ENCODE measurements at regions not wholly inside any gene's neighbourhood (a gene's known extent, or its start where the extent isn't known, plus 50 kb on each side); places are given as distances from the start of the nearest gene placed in this dataset.
A peak's percentile ranks its signal among the peaks of the same experiment; 100 is the strongest.

GRCh38 chr18:30927042-30927441, 115.5 kb downstream of the DSC3 start:
- Mint-ChIP-seq H3K36me3 (no peaks in the 10 kb centered on the region), H3K27me3 (ENCODE audit: insufficient read depth, low read depth) (no peaks in the 10 kb centered on the region), H3K4me3 (no peak overlapping the region), H3K4me1 (peaks cover 21% of the 10 kb centered on the region), H3K27ac (no peak overlapping the region), H3K9me3 (no peaks in the 10 kb centered on the region)
- no peaks in the 10 kb centered on the region for H3K27me3 ChIP-seq
- H3K36me3 ChIP-seq: no peaks in the 10 kb centered on the region
- no peaks in the 10 kb centered on the region for H3F3A ChIP-seq (ENCODE audit: low read depth)
- TF ChIP-seq EZH2 (IDR thresholded peaks at IDR 0.05): no peak
- no peak for TF ChIP-seq EZH2phosphoT487 (IDR thresholded peaks at IDR 0.05)
- TF ChIP-seq, protein P1, sequence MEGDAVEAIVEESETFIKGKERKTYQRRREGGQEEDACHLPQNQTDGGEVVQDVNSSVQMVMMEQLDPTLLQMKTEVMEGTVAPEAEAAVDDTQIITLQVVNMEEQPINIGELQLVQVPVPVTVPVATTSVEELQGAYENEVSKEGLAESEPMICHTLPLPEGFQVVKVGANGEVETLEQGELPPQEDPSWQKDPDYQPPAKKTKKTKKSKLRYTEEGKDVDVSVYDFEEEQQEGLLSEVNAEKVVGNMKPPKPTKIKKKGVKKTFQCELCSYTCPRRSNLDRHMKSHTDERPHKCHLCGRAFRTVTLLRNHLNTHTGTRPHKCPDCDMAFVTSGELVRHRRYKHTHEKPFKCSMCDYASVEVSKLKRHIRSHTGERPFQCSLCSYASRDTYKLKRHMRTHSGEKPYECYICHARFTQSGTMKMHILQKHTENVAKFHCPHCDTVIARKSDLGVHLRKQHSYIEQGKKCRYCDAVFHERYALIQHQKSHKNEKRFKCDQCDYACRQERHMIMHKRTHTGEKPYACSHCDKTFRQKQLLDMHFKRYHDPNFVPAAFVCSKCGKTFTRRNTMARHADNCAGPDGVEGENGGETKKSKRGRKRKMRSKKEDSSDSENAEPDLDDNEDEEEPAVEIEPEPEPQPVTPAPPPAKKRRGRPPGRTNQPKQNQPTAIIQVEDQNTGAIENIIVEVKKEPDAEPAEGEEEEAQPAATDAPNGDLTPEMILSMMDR (IDR thresholded peaks at IDR 0.05): no peak
- H3K9ac ChIP-seq: no peak overlapping the region
- no peaks in the 10 kb centered on the region for H4K20me1 ChIP-seq (ENCODE audit: low read depth)
- no peak overlapping the region for H2AFZ ChIP-seq (replicated peaks)
- no peaks in the 10 kb centered on the region for H3K4me1 ChIP-seq
- H3K27ac ChIP-seq: no peak overlapping the region
- no peak overlapping the region for H3K4me3 ChIP-seq
- H3K4me2 ChIP-seq: no peak overlapping the region
- H3K9me3 ChIP-seq (ENCODE audit: low read depth): no peaks in the 10 kb centered on the region
- H3K79me2 ChIP-seq (ENCODE audit: low read depth): no peaks in the 10 kb centered on the region
- DNase-seq (ENCODE audit: low spot score): no peak

DNA sequence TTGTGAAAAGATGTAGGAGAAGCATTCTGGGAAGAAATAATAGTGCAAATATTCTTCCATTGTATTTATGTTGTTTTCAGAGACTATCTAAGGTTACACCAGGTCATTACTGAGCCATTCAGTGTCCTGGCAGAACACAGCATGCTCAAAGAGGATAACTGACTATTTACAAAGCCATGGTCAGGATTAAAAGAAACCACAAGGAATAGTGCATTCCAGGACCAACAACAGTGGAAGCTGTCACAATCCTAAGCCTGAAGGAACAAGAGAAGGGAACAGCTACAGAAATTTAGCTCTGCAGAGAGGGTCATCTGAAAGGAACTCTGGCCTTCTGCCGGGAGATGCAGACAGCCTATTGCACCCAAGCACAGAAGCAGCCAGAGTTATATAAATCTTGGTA, 116.7 kb downstream of the DSC3 start:
- H3K4me3 ChIP-seq: no peak overlapping the region
- H3K9me3 ChIP-seq (ENCODE audit: low read depth): no peaks in the 10 kb centered on the region
- Mint-ChIP-seq H3K36me3 (no peaks in the 10 kb centered on the region), H3K4me1 (peaks cover 21% of the 10 kb centered on the region), H3K27me3 (ENCODE audit: insufficient read depth, low read depth) (no peaks in the 10 kb centered on the region), H3K9me3 (no peaks in the 10 kb centered on the region), H3K4me3 (no peak overlapping the region), H3K27ac (no peak overlapping the region)
- no peaks in the 10 kb centered on the region for H3F3A ChIP-seq (ENCODE audit: low read depth)
- no peaks in the 10 kb centered on the region for H3K36me3 ChIP-seq
- H3K4me1 ChIP-seq: no peaks in the 10 kb centered on the region
- no peak overlapping the region for H2AFZ ChIP-seq (replicated peaks)
- TF ChIP-seq EZH2phosphoT487 (IDR thresholded peaks at IDR 0.05): no peak
- TF ChIP-seq, protein P1 (IDR thresholded peaks at IDR 0.05): no peak
- no peak for TF ChIP-seq EZH2 (IDR thresholded peaks at IDR 0.05)
- no peak overlapping the region for H3K4me2 ChIP-seq
- no peak for DNase-seq (ENCODE audit: low spot score)
- no peaks in the 10 kb centered on the region for H4K20me1 ChIP-seq (ENCODE audit: low read depth)
- H3K79me2 ChIP-seq (ENCODE audit: low read depth): no peaks in the 10 kb centered on the region
- H3K27ac ChIP-seq: no peak overlapping the region
- no peak overlapping the region for H3K9ac ChIP-seq
- no peaks in the 10 kb centered on the region for H3K27me3 ChIP-seq

GRCh38 chr18:30920757-30921156, 121.8 kb downstream of the DSC3 start:
- H3K27me3 ChIP-seq: no peaks in the 10 kb centered on the region
- Mint-ChIP-seq H3K27me3 (ENCODE audit: insufficient read depth, low read depth) (no peaks in the 10 kb centered on the region), H3K4me1 (peaks cover 5% of the 10 kb centered on the region), H3K4me3 (no peak overlapping the region), H3K27ac (no peak overlapping the region), H3K9me3 (no peaks in the 10 kb centered on the region), H3K36me3 (no peaks in the 10 kb centered on the region)
- no peaks in the 10 kb centered on the region for H3K79me2 ChIP-seq (ENCODE audit: low read depth)
- H3K4me3 ChIP-seq: no peak overlapping the region
- no peaks in the 10 kb centered on the region for H4K20me1 ChIP-seq (ENCODE audit: low read depth)
- peak overlapping the region; percentile 36 for H2AFZ ChIP-seq (replicated peaks)
- no peaks in the 10 kb centered on the region for H3K4me1 ChIP-seq
- H3K27ac ChIP-seq: no peak overlapping the region
- H3F3A ChIP-seq (ENCODE audit: low read depth): no peaks in the 10 kb centered on the region
- H3K9ac ChIP-seq: no peak overlapping the region
- DNase-seq (ENCODE audit: low spot score): no peak
- H3K36me3 ChIP-seq: no peaks in the 10 kb centered on the region
- no peak overlapping the region for H3K4me2 ChIP-seq
- no peak for TF ChIP-seq EZH2 (IDR thresholded peaks at IDR 0.05)
- TF ChIP-seq EZH2phosphoT487 (IDR thresholded peaks at IDR 0.05): no peak
- TF ChIP-seq, protein P1 (IDR thresholded peaks at IDR 0.05): no peak
- H3K9me3 ChIP-seq (ENCODE audit: low read depth): no peaks in the 10 kb centered on the region
